ENCODE measurements at regions not wholly inside any gene's neighbourhood (a gene's known extent, or its start where the extent isn't known, plus 50 kb on each side); places are given as distances from the start of the nearest gene placed in this dataset.

DNA sequence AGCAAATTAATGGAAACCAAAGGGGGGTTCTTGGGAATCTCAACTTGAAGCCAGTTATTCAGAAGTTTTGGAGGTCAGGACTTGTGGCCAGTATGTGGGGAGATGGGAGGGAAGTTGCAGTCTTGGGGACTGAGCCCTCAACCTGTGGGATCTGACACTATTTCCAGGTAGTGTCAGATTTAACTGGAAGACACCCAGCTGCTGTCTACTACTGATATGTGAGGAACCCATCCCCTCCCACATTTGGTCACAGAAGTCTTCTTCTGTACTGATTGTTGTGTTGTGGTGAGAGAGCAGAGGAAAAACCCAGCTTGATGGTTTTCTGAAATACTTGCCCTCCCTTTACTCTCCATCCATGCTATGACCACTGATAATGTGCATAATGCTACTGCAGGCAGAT is 134.0 kb downstream of the QRSL1 start:
- in situ Hi-C loops (cut with MboI; ENCODE audit: low pct_unique_long_range_greater_than_20kb, low sequenced_read_pairs, unreplicated experiment), result no loop called here
- TF ChIP-seq, protein P1, sequence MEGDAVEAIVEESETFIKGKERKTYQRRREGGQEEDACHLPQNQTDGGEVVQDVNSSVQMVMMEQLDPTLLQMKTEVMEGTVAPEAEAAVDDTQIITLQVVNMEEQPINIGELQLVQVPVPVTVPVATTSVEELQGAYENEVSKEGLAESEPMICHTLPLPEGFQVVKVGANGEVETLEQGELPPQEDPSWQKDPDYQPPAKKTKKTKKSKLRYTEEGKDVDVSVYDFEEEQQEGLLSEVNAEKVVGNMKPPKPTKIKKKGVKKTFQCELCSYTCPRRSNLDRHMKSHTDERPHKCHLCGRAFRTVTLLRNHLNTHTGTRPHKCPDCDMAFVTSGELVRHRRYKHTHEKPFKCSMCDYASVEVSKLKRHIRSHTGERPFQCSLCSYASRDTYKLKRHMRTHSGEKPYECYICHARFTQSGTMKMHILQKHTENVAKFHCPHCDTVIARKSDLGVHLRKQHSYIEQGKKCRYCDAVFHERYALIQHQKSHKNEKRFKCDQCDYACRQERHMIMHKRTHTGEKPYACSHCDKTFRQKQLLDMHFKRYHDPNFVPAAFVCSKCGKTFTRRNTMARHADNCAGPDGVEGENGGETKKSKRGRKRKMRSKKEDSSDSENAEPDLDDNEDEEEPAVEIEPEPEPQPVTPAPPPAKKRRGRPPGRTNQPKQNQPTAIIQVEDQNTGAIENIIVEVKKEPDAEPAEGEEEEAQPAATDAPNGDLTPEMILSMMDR (IDR thresholded peaks at IDR 0.05; ENCODE audit: extremely low read depth, insufficient read depth, missing control alignments), result no peak
- no peak for DNase-seq (ENCODE audit: low spot score)

DNA sequence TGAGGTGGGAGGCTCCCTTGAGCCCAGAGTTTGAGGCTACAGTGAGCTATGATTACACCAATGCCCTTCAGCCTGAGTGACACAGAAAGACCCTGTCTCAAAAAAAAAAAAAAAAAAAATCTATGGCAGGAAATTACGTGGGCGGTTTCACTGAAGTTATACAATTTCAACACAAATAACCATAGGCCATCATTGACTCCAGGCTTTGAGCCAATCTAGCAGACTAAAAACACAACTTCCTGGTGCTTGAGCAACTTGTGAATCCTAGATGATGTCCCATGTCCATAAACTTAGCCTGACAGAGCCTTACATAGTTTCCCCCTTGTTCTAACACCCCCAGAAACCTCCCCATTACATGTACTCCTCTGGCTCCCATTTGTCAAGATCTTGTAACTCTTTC is 131.8 kb downstream of the QRSL1 start:
- no peak for DNase-seq (ENCODE audit: low spot score)
- in situ Hi-C loops (cut with MboI; ENCODE audit: low pct_unique_long_range_greater_than_20kb, low sequenced_read_pairs, unreplicated experiment), result no loop called here
- TF ChIP-seq, protein P1 (IDR thresholded peaks at IDR 0.05; ENCODE audit: extremely low read depth, insufficient read depth, missing control alignments), result no peak

DNA sequence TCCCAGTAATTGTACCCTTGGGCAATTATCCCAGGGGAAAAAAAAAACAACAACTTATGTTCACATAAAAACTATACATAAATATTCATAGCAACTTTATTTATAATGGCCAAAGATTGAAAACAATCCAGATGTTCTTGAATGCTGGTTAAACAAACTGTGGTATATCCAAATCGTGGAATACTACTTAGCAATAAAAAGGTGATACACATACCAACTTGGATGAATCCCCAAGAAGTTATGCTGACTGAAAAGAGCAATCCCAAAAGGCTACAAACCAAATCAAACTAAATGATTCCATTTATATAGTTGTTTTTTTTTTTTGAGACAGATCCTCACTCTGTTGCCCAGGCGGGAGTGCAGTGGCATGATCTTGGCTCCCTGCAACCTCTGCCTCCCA is 129.7 kb downstream of the QRSL1 start:
- TF ChIP-seq, protein P1 (IDR thresholded peaks at IDR 0.05; ENCODE audit: extremely low read depth, insufficient read depth, missing control alignments), result no peak
- no peak for DNase-seq (ENCODE audit: low spot score)
- in situ Hi-C loops (cut with MboI; ENCODE audit: low pct_unique_long_range_greater_than_20kb, low sequenced_read_pairs, unreplicated experiment), result no loop called here

DNA sequence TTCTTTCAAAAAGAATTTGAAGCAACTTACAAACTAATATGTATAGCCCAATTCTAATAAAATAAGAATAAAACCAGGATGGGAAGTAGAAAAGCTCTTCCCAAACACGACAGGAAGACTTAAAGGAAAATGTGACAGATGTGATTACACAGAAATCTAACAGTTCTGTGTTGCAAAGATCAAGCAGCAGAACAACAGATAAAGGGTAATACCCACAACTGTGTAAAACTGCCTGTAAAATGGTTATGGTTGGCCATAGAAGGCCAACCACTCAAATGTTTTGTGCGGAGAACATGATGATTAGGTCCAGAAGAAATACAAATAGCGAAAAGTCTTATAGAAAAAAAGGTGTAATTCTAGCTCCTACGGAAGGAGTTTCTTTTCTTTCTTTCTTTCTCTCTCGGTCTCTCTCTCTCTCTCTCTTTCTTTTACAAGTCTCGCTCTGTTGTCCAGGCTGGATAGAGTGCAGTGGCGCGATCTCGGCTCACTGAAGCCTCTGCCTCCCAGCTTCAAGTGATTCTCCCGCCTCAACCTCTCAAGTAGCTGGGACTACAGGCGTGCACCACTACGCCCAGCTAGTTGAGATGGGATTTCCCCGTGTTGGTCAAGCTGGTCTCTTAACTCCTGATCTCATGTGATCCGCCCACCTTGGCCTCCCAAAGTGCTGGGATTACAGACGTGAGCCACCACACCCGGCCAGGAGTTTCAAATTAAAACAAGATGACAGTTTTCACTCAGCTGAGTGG is 128.5 kb downstream of the QRSL1 start:
- in situ Hi-C loops (cut with MboI; ENCODE audit: low pct_unique_long_range_greater_than_20kb, low sequenced_read_pairs, unreplicated experiment), result no loop called here
- TF ChIP-seq, protein P1 (IDR thresholded peaks at IDR 0.05; ENCODE audit: extremely low read depth, insufficient read depth, missing control alignments), result no peak
- DNase-seq (ENCODE audit: low spot score), result no peak

DNA sequence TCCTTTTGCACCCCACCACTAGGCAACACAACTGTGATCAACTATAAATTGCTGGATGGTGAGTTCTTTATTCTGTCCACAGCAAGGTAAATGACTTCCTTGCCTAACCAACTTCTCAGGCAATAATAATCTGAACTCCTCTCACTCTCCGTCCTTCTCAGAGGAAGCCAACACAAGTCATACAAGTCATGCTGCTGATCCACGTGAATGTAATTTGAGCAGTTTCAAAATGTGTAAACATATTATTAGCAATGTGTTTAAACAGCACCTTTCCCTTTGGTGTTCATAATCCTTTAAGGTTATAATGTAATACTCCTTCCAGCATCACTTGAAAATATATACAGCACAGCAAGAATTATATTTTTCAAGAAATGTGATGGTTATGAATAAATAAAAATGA is 127.9 kb downstream of the QRSL1 start:
- TF ChIP-seq, protein P1 (IDR thresholded peaks at IDR 0.05; ENCODE audit: extremely low read depth, insufficient read depth, missing control alignments), result no peak
- in situ Hi-C loops (cut with MboI; ENCODE audit: low pct_unique_long_range_greater_than_20kb, low sequenced_read_pairs, unreplicated experiment), result no loop called here
- DNase-seq (ENCODE audit: low spot score), result no peak

- in situ Hi-C loops (cut with MboI; ENCODE audit: low pct_unique_long_range_greater_than_20kb, low sequenced_read_pairs, unreplicated experiment), result no loop called here
Observed at GRCh38 chr6:106754215-106754614, 124.8 kb downstream of the QRSL1 start.

More at GRCh38 chr6:106754215-106754614, 124.8 kb downstream of the QRSL1 start:
- TF ChIP-seq, protein P1 (IDR thresholded peaks at IDR 0.05; ENCODE audit: extremely low read depth, insufficient read depth, missing control alignments), result no peak
- DNase-seq (ENCODE audit: low spot score), result no peak
